ENCODE measurements at regions not wholly inside any gene's neighbourhood (a gene's known extent, or its start where the extent isn't known, plus 50 kb on each side); places are given as distances from the start of the nearest gene placed in this dataset.

DNA sequence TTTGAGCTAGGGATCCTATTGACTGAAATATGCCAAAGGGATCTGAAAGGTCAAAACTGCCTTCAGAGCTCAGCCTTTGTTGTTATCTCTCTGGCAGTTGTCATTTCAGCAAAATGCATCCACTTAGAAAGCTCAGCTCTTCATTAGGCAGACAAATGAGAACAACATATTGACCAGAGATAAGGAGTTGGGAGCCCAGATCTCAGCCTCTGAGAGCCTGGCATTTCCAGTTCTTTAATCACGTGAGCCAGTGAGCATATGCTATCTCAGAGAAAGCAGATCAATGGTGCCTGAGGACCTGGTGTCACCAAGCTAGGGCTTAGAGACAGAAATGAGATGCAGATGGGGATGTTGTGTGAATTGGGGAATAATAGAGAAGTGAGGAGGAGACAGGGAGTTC lies 101.1 kb downstream of the DAD1 start:
- Histone ChIP-seq H3K4me3 (no peak overlapping the region), H3K27ac (no peak overlapping the region)
- no peak for DNase-seq (ENCODE audit: low spot score)
- no peak for TF ChIP-seq CTCF (IDR thresholded peaks at IDR 0.05)

GRCh38 chr14:22487401-22487800 lies 101.6 kb downstream of the DAD1 start:
- no peak overlapping the region for H3K27ac ChIP-seq
- TF ChIP-seq CTCF (IDR thresholded peaks at IDR 0.05), result no peak
- no peak for DNase-seq (ENCODE audit: low spot score)
- H3K4me3 ChIP-seq, result no peak overlapping the region

DNA sequence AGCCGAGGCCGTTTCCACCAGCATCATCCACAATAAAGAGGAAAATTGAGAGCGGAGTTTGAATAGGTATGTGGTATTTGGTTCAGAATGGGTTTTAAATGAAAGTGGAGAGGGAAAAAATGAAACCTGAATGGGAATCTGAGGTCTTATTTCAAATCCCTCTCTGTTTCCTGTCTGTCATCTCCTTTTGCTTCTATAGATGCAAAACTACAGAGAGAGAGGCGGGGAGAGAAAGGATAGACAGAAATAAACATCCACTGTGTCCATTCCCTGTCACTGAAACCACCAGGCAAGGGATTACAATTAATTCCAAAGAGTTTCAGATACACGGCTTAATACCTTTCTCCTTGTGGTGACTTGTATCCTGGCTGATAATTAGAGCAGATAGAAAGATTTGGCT lies 102.3 kb downstream of the DAD1 start:
- no peak overlapping the region for H3K27ac ChIP-seq
- no peak for DNase-seq (ENCODE audit: low spot score)
- no peak for TF ChIP-seq CTCF (IDR thresholded peaks at IDR 0.05)
- H3K4me3 ChIP-seq, result no peak overlapping the region

DNA sequence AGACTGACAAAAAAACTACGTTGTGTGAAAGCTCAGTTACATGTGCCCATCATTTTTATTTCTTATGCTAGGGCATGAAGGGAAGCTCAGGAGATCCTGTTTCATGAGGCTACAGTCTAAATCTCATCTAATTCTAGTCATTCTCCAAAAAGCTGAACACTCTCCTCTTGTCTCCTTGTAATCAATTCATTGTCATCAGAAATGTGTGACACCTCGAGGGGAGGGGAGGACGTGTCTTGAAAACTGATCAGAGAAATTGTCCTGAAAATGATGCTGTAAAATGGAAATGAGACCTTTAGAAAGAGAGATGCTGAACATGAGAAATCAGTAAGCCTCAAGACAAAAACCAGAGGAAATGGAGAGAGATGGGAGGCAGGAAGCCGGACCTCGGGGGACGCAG lies 103.4 kb downstream of the DAD1 start:
- no peak for DNase-seq (ENCODE audit: low spot score)
- TF ChIP-seq CTCF (IDR thresholded peaks at IDR 0.05), result no peak
- Histone ChIP-seq H3K4me3 (no peak overlapping the region), H3K27ac (no peak overlapping the region)

GRCh38 chr14:22485178-22485577 lies 103.8 kb downstream of the DAD1 start:
- DNase-seq (ENCODE audit: low spot score), result no peak
- Histone ChIP-seq H3K27ac (peak overlapping the region in 1 of 2 donors; percentile 49), H3K4me3 (no peak overlapping the region)
- no peak for TF ChIP-seq CTCF (IDR thresholded peaks at IDR 0.05)

- H3K27ac ChIP-seq, result peak overlapping the region in 1 of 2 donors; percentile 49
These were observed 104.4 kb downstream of the DAD1 start for GRCh38 chr14:22484632-22485031.

More at GRCh38 chr14:22484632-22485031, 104.4 kb downstream of the DAD1 start:
- H3K4me3 ChIP-seq, result no peak overlapping the region
- DNase-seq (ENCODE audit: low spot score), result no peak
- TF ChIP-seq CTCF (IDR thresholded peaks at IDR 0.05), result no peak
